ENCODE measurements at regions not wholly inside any gene's neighbourhood (a gene's known extent, or its start where the extent isn't known, plus 50 kb on each side); places are given as distances from the start of the nearest gene placed in this dataset.

DNA sequence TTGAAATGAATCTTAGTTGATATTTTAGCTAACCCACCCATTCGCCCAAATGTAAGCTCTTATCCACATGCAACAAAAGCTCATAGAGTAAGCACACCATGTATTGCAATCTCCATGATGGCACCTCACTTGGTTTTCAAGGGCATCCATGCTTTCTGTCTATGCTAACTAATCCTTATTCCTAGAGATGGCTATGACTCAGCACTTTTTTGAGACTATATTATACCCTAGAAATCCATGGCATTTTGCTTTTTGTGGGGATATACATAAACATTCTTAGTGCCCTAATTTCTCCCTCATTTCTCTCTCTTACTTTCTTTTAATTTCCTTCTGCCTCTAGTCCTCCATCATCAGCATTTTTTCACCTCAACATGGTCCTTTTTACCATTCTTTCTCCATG is 168.5 kb upstream of the STT3B start:
- Histone ChIP-seq H3K4me3 (ENCODE audit: insufficient read depth, low read depth, low read length) (no peak overlapping the region), H4K91ac (ENCODE audit: insufficient read depth, low read depth, low read length) (peak overlapping the region; percentile 46; the same call in 1 of the 2 replicates), H3K36me3 (ENCODE audit: control insufficient read depth, insufficient read depth, low read length) (no peaks in the 10 kb centered on the region), H3K4me2 (ENCODE audit: low read depth, low read length) (no peak overlapping the region), H3K23ac (ENCODE audit: low read depth, low read length) (no peak overlapping the region), H2BK5ac (ENCODE audit: low read depth, low read length, poor library complexity, severe bottlenecking) (peak overlapping the region; percentile 70), H2AK9ac (replicated peaks; ENCODE audit: low read depth, low read length, poor library complexity) (no peak overlapping the region), H3K9me1 (ENCODE audit: insufficient read depth, low read length) (peaks cover 4% of the 10 kb centered on the region; the same call in 1 of the 2 replicates), H3K9ac (ENCODE audit: low read depth, low read length) (no peak overlapping the region), H3K27ac (ENCODE audit: insufficient read depth, low read length) (no peak overlapping the region), H2BK120ac (ENCODE audit: low read depth, low read length) (peak overlapping the region; percentile 83; the same call in 1 of the 2 replicates), H3K4me1 (ENCODE audit: control insufficient read depth, insufficient read depth, low read length) (peaks cover 10% of the 10 kb centered on the region), H2BK15ac (ENCODE audit: low read depth, low read length) (0 out of 3 replicates have a peak overlapping the region, but pooled peaks have one; percentile 48), H3K9me3 (ENCODE audit: control insufficient read depth, insufficient read depth, low read length) (no peaks in the 10 kb centered on the region), H3K4ac (ENCODE audit: low read depth, low read length) (peak overlapping the region; percentile 73), H2AFZ (replicated peaks; ENCODE audit: low read length, poor library complexity) (no peak overlapping the region), H4K5ac (ENCODE audit: low read depth, low read length) (no peak overlapping the region), H4K8ac (ENCODE audit: low read depth in 2 of 2, low read length in 2 of 2) (peak overlapping the region in 1 of 2 experiments; percentile 54; a peak in 1 of 4 replicates), H3K79me1 (ENCODE audit: low read depth in 1 of 2, low read length in 2 of 2) (no peaks in the 10 kb centered on the region), H3K18ac (ENCODE audit: low read depth, low read length) (peak overlapping the region; percentile 39; the same call in 1 of the 2 replicates), H2BK20ac (ENCODE audit: low read depth, low read length) (peak overlapping the region; percentile 82; the same call in 1 of the 2 replicates), H3K14ac (replicated peaks; ENCODE audit: low read depth, low read length) (0 out of 2 replicates have a peak overlapping the region, but pooled peaks have one; percentile 51), H3K56ac (ENCODE audit: extremely low read depth, insufficient read depth, low read length) (no peak overlapping the region), H2AK5ac (ENCODE audit: low read depth, low read length) (0 out of 2 replicates have a peak overlapping the region, but pooled peaks have one; percentile 43), H3K27me3 (ENCODE audit: control insufficient read depth, insufficient read depth, low read length) (no peaks in the 10 kb centered on the region), H4K20me1 (ENCODE audit: insufficient read depth, low read length) (no peaks in the 10 kb centered on the region)
- in situ Hi-C loops (cut with MboI; ENCODE audit: low sequenced_read_pairs) (no loop called here), dilution Hi-C loops (cut with HindIII; ENCODE audit: low sequenced_read_pairs, unreplicated experiment) (no loop called here), intact Hi-C loops (cut with micrococcal nuclease) (loop anchor here (1.0 to 10.0 kb wide), 3 partner anchors 169 to 781 kb away; no protein-coding TSS in a partner anchor)
- BruUV-seq (replicated peaks): no TSS peak
- DNase-seq: peak; percentile 21
- POLR2A ChIA-PET (ENCODE audit: unreplicated experiment): no interaction called here
- CTCF ChIA-PET: interaction anchor here (0.6 to 1.7 kb wide), 2 partner anchors 10 to 52 kb away, joined by 3 to 9 read pairs; no protein-coding TSS in a partner anchor
- ATAC-seq (ENCODE audit: low read depth): no peak
- WGBS, 2 experiments (ENCODE audit: extremely low coverage in 2 of 2, insufficient read length in 1 of 2): no CpG with 5 or more reads among the region's 1 CpG
- TF ChIP-seq MAFK (IDR thresholded peaks at IDR 0.05; ENCODE audit: low read depth, low read length) (peak; percentile 93), RAD21 (IDR thresholded peaks at IDR 0.05; ENCODE audit: low read length) (no peak), CHD1 (IDR thresholded peaks at IDR 0.05; ENCODE audit: low read depth, low read length) (no peak), NFE2L2 (IDR thresholded peaks at IDR 0.05; ENCODE audit: low read depth, low read length) (peak; percentile 99), USF2 (IDR thresholded peaks at IDR 0.05; ENCODE audit: low read depth, low read length) (no peak)

Measured in IMR-90 (cell line).